BE2C (cell line): ENCODE measurements at regions not wholly inside any gene's neighbourhood (a gene's known extent, or its start where the extent isn't known, plus 50 kb on each side); places are given as distances from the start of the nearest gene placed in this dataset.

Experiments used
- DNase-seq: peaks from one replicate; pipeline ENCODE4 v3.0.0-alpha.2; 2020
- H3K27me3 ChIP-seq: fragments of 250-450 bp; sonication (Bioruptor Pico); 2 replicates; pipeline ENCODE4 v1.5.1; 2020; ENCODE audit warnings: mild to moderate bottlenecking
- H3K36me3 ChIP-seq: fragments of 250-450 bp; sonication (Bioruptor Pico); 2 replicates; pipeline ENCODE4 v1.5.1; 2020; ENCODE audit warnings: mild to moderate bottlenecking
- H3K4me1 ChIP-seq: fragments of 250-450 bp; sonication (Bioruptor Pico); 2 replicates; pipeline ENCODE4 v1.5.1; 2020
- H3K4me3 ChIP-seq: 2 replicates; pipeline ENCODE4 v1.5.1; 2011; ENCODE audit warnings: low read depth, low read length
- H3K9me3 ChIP-seq: fragments of 250-450 bp; sonication (Bioruptor Pico); 2 replicates; pipeline ENCODE4 v1.5.1; 2020
- CTCF ChIP-seq: IDR thresholded peaks from 2 replicates; pipeline ENCODE4 v1.5.1; 2012; ENCODE audit warnings: mild to moderate bottlenecking, low read depth, low read length

GRCh38 chr19:28494461-28494860, 718.5 kb downstream of the UQCRFS1 start:
- no peaks in the 10 kb centered on the region for H3K36me3 ChIP-seq
- no peak for DNase-seq

GRCh38 chr19:28493884-28494283, 719.1 kb downstream of the UQCRFS1 start:
- DNase-seq = no peak
- Histone ChIP-seq H3K4me1 (no peaks in the 10 kb centered on the region), H3K36me3 (no peaks in the 10 kb centered on the region), H3K4me3 (no peak overlapping the region), H3K27me3 (no peaks in the 10 kb centered on the region), H3K9me3 (no peaks in the 10 kb centered on the region; the same call in 1 of the 2 replicates)
- no peak for TF ChIP-seq CTCF

More at GRCh38 chr19:28494461-28494860, 718.5 kb downstream of the UQCRFS1 start:
- no peak for TF ChIP-seq CTCF
- no peak overlapping the region for H3K4me3 ChIP-seq
- no peaks in the 10 kb centered on the region for H3K27me3 ChIP-seq
- H3K9me3 ChIP-seq = no peaks in the 10 kb centered on the region; the same call in 1 of the 2 replicates
- no peaks in the 10 kb centered on the region for H3K4me1 ChIP-seq

- no peak for TF ChIP-seq CTCF
- H3K9me3 ChIP-seq = no peaks in the 10 kb centered on the region; the same call in 1 of the 2 replicates
- DNase-seq = no peak
- no peak overlapping the region for H3K4me3 ChIP-seq
- no peaks in the 10 kb centered on the region for H3K4me1 ChIP-seq
- H3K36me3 ChIP-seq = no peaks in the 10 kb centered on the region
- H3K27me3 ChIP-seq = no peaks in the 10 kb centered on the region
These were observed 720.3 kb downstream of the UQCRFS1 start for GRCh38 chr19:28492621-28493020.

- no peak for DNase-seq
- Histone ChIP-seq H3K36me3 (no peaks in the 10 kb centered on the region), H3K27me3 (no peaks in the 10 kb centered on the region), H3K9me3 (no peaks in the 10 kb centered on the region; the same call in 1 of the 2 replicates), H3K4me3 (no peak overlapping the region), H3K4me1 (no peaks in the 10 kb centered on the region)
- no peak for TF ChIP-seq CTCF
These were observed 720.8 kb downstream of the UQCRFS1 start for GRCh38 chr19:28492201-28492600.

- TF ChIP-seq CTCF = no peak
- Histone ChIP-seq H3K27me3 (no peaks in the 10 kb centered on the region), H3K36me3 (no peaks in the 10 kb centered on the region), H3K9me3 (no peaks in the 10 kb centered on the region; the same call in 1 of the 2 replicates), H3K4me1 (no peaks in the 10 kb centered on the region), H3K4me3 (no peak overlapping the region)
- DNase-seq = no peak
These were observed 723.2 kb downstream of the UQCRFS1 start for GRCh38 chr19:28489776-28490175.

- Histone ChIP-seq H3K4me3 (no peak overlapping the region), H3K9me3 (no peaks in the 10 kb centered on the region; the same call in 1 of the 2 replicates), H3K4me1 (no peaks in the 10 kb centered on the region), H3K27me3 (no peaks in the 10 kb centered on the region), H3K36me3 (no peaks in the 10 kb centered on the region)
- no peak for DNase-seq
- no peak for TF ChIP-seq CTCF
These were observed 723.8 kb downstream of the UQCRFS1 start for GRCh38 chr19:28489126-28489660.
